ENCODE measurements at regions not wholly inside any gene's neighbourhood (a gene's known extent, or its start where the extent isn't known, plus 50 kb on each side); places are given as distances from the start of the nearest gene placed in this dataset.
A peak's percentile ranks its signal among the peaks of the same experiment; 100 is the strongest.

GRCh38 chr5:67817652-67818051 is 397.9 kb upstream of the PIK3R1 start:
- Mint-ChIP-seq H3K9me3 (peaks cover 9 to 16% of the 10 kb centered on the region in 2 experiments; a peak in 4 of 5 replicates), H3K27me3 (ENCODE audit: low read depth) (no peaks in the 10 kb centered on the region), H3K4me1 (peaks cover 24 to 25% of the 10 kb centered on the region in 2 experiments), H3K27ac (peak overlapping the region in 2 of 3 experiments; percentile 40 to 91; a peak in 4 of 7 replicates), H3K36me3 (ENCODE audit: insufficient read depth in 1 of 3, low read depth in 3 of 3) (peaks cover 0 to 24% (median 9%) of the 10 kb centered on the region in 3 experiments; a peak in 5 of 7 replicates), H3K4me3 (peak overlapping the region; percentile 73 to 74)
- peak overlapping the region; percentile 59; the same call in 1 of the 2 replicates for H3K14ac ChIP-seq (ENCODE audit: insufficient read depth, low read length)
- H2AFZ ChIP-seq (ENCODE audit: low read length): no peak overlapping the region
- no peak overlapping the region for H4K8ac ChIP-seq (replicated peaks; ENCODE audit: insufficient read length, low read depth, low read length)
- H2BK12ac ChIP-seq (ENCODE audit: insufficient read length, low read depth, low read length): no peak overlapping the region
- H3K79me1 ChIP-seq (ENCODE audit: insufficient read depth, low read depth, low read length, poor library complexity, severe bottlenecking): no peaks in the 10 kb centered on the region
- peak; percentile 46 for DNase-seq
- no peaks in the 10 kb centered on the region for H3K27me3 ChIP-seq (ENCODE audit: insufficient read depth, low read length)
- no peak overlapping the region for H3K56ac ChIP-seq (ENCODE audit: insufficient read length, low read depth, low read length)
- H3K79me2 ChIP-seq (ENCODE audit: insufficient read depth, low read length): no peaks in the 10 kb centered on the region
- peak overlapping the region; percentile 62 for H3K4me2 ChIP-seq (ENCODE audit: insufficient read depth, insufficient read length, low read length)
- H4K20me1 ChIP-seq (ENCODE audit: control insufficient read depth, insufficient read depth, insufficient read length): no peaks in the 10 kb centered on the region
- H3K23ac ChIP-seq (ENCODE audit: insufficient read length, low read depth, low read length): no peak overlapping the region
- H3K18ac ChIP-seq (ENCODE audit: insufficient read length, low read depth, low read length): peak overlapping the region; percentile 36
- no peak overlapping the region for H2BK15ac ChIP-seq (ENCODE audit: low read depth, low read length)
- H4K91ac ChIP-seq (ENCODE audit: insufficient read length, low read depth, low read length): no peak overlapping the region
- no peak for TF ChIP-seq CTCF (conservative IDR thresholded peaks at IDR 0.05)
- no CpG with 5 or more reads among the region's 14 CpGs for WGBS (ENCODE audit: extremely low coverage, insufficient read length, low lambda C conversion rate)
- H3K23me2 ChIP-seq (ENCODE audit: insufficient read length, low read depth, low read length, poor library complexity, severe bottlenecking): no peaks in the 10 kb centered on the region
- H2AK5ac ChIP-seq (ENCODE audit: insufficient read length, low read length): no peak overlapping the region
- H3K9ac ChIP-seq (ENCODE audit: extremely low read depth, insufficient read length, low read length): peak overlapping the region; percentile 11
- no peak overlapping the region for H2BK20ac ChIP-seq (ENCODE audit: low read depth, low read length, poor library complexity, severe bottlenecking)
- no peak overlapping the region for H2BK5ac ChIP-seq (ENCODE audit: insufficient read length, low read length)
- H2BK120ac ChIP-seq (ENCODE audit: low read depth, low read length, poor library complexity, severe bottlenecking): no peak overlapping the region
- no peak overlapping the region for H3T11ph ChIP-seq (ENCODE audit: low read length)
- no peak overlapping the region for H4K5ac ChIP-seq (ENCODE audit: insufficient read length, low read depth, low read length)
- no peaks in the 10 kb centered on the region for H3K9me3 ChIP-seq (ENCODE audit: control insufficient read depth, low read depth, low read length)
- no peaks in the 10 kb centered on the region for H3K4me1 ChIP-seq (ENCODE audit: insufficient read depth, low read length)
- no peak overlapping the region for H3K27ac ChIP-seq (ENCODE audit: insufficient read length, low read depth, low read length)
- no peak overlapping the region for H3K4ac ChIP-seq (ENCODE audit: low read depth, low read length)
